Peyer's patch (tissue), 4 donors: ENCODE measurements at regions not wholly inside any gene's neighbourhood (a gene's known extent, or its start where the extent isn't known, plus 50 kb on each side); places are given as distances from the start of the nearest gene placed in this dataset.

Experiments used
- POLR2A ChIP-seq, 2 donors: fragments of 450-650 bp; IDR thresholded peaks; one replicate each; pipeline ENCODE4 v1.5.1; 2017; ENCODE audit warnings: antibody characterized with exemption in 2 of 2, mild to moderate bottlenecking in 2 of 2, moderate library complexity in 2 of 2
- TF ChIP-seq, protein P1 (sequence below), 6 experiments: fragments of 450-650 bp in 4 of 6; fragments of 200-600 bp in 2 of 6; sonication (generic) in 1 of 6; IDR thresholded peaks; one replicate each; pipeline ENCODE4 v1.5.1; 2017 to 2019; ENCODE audit warnings: antibody characterized with exemption in 6 of 6, mild to moderate bottlenecking in 3 of 6, moderate library complexity in 1 of 6

DNA sequence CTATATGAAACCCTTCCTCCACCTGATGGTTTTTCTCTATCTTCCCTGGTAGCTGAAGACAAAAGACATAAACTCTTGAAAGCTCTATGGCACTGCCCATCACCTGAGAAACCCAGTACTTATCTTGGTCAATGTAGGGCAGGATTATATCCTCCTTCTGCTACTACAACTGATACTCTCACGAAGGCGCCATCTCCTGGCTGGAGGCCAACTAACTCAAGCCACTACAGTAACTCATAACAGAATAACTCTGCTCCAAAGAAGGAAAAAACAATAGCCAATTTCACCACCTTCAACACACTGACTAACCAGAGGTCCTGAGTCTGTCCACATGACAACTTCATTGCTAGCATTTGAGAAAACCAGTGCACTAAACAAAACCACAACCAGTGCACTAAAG, 409.2 kb downstream of the CETN3 start:
- TF ChIP-seq, protein P1, sequence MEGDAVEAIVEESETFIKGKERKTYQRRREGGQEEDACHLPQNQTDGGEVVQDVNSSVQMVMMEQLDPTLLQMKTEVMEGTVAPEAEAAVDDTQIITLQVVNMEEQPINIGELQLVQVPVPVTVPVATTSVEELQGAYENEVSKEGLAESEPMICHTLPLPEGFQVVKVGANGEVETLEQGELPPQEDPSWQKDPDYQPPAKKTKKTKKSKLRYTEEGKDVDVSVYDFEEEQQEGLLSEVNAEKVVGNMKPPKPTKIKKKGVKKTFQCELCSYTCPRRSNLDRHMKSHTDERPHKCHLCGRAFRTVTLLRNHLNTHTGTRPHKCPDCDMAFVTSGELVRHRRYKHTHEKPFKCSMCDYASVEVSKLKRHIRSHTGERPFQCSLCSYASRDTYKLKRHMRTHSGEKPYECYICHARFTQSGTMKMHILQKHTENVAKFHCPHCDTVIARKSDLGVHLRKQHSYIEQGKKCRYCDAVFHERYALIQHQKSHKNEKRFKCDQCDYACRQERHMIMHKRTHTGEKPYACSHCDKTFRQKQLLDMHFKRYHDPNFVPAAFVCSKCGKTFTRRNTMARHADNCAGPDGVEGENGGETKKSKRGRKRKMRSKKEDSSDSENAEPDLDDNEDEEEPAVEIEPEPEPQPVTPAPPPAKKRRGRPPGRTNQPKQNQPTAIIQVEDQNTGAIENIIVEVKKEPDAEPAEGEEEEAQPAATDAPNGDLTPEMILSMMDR (IDR thresholded peaks at IDR 0.05) = no peak
- no peak for TF ChIP-seq POLR2A (IDR thresholded peaks at IDR 0.05)
